ENCODE measurements at regions not wholly inside any gene's neighbourhood (a gene's known extent, or its start where the extent isn't known, plus 50 kb on each side); places are given as distances from the start of the nearest gene placed in this dataset.

- TF ChIP-seq POLR2A (IDR thresholded peaks at IDR 0.05; ENCODE audit: low read depth, low read length) (no peak), CTCF (conservative IDR thresholded peaks at IDR 0.05; ENCODE audit: low read depth, low read length) (no peak), RFX5 (IDR thresholded peaks at IDR 0.05; ENCODE audit: low read depth, low read length) (no peak), CEBPB (IDR thresholded peaks at IDR 0.05; ENCODE audit: low read depth, low read length) (no peak)
Measured at GRCh38 chr5:26416911-26417310, 621.5 kb downstream of the CDH9 start.

Measured in IMR-90 (cell line).